NCI-H2107 treated with DMSO at 0.1 percent for 48 hours (cell line): ENCODE measurements at regions not wholly inside any gene's neighbourhood (a gene's known extent, or its start where the extent isn't known, plus 50 kb on each side); places are given as distances from the start of the nearest gene placed in this dataset.

ENCODE experiments used
- DNase-seq: peaks from one replicate; lab custom pipeline; 2025; ENCODE audit not compliant: unreplicated experiment; lab: John Stamatoyannopoulos, UW

GRCh38 chr4:3670521-3671519, 95.4 kb upstream of the ADRA2C start:
- DNase-seq = no peak

GRCh38 chr4:3669553-3669949, 96.6 kb upstream of the ADRA2C start:
- DNase-seq = no peak

GRCh38 chr4:3668825-3669552, 97.2 kb upstream of the ADRA2C start:
- no peak for DNase-seq

- no peak for DNase-seq
Observed at GRCh38 chr4:3667258-3667657, 98.9 kb upstream of the ADRA2C start.

- no peak for DNase-seq
Observed at GRCh38 chr4:3666263-3666662, 99.9 kb upstream of the ADRA2C start.

- no peak for DNase-seq
Observed at GRCh38 chr4:3665360-3665891, 100.8 kb upstream of the ADRA2C start.

- no peak for DNase-seq
Observed at GRCh38 chr4:3663791-3664190, 102.4 kb upstream of the ADRA2C start.

- DNase-seq = no peak
Observed at GRCh38 chr4:3662516-3662915, 103.7 kb upstream of the ADRA2C start.

- no peak for DNase-seq
Observed at GRCh38 chr4:3661989-3662388, 104.2 kb upstream of the ADRA2C start.

- no peak for DNase-seq
Observed at GRCh38 chr4:3660928-3661515, 105.2 kb upstream of the ADRA2C start.

- DNase-seq = peak; percentile 51
Observed at GRCh38 chr4:3660086-3660927, 105.9 kb upstream of the ADRA2C start.

GRCh38 chr4:3659131-3659530, 107.1 kb upstream of the ADRA2C start:
- DNase-seq = no peak

- peak; percentile 22 for DNase-seq
Observed at GRCh38 chr4:3658530-3658913, 107.7 kb upstream of the ADRA2C start.

- DNase-seq = no peak
Observed at GRCh38 chr4:3657902-3658529, 108.2 kb upstream of the ADRA2C start.

- peak; percentile 74 for DNase-seq
Observed at GRCh38 chr4:3656416-3657356, 109.5 kb upstream of the ADRA2C start.

GRCh38 chr4:3655963-3656362, 110.2 kb upstream of the ADRA2C start:
- peak; percentile 77 for DNase-seq

GRCh38 chr4:3655485-3655884, 110.7 kb upstream of the ADRA2C start:
- no peak for DNase-seq

- DNase-seq = no peak
Observed at GRCh38 chr4:3654036-3654807, 112.0 kb upstream of the ADRA2C start.
